ENCODE measurements at regions not wholly inside any gene's neighbourhood (a gene's known extent, or its start where the extent isn't known, plus 50 kb on each side); places are given as distances from the start of the nearest gene placed in this dataset.

DNA sequence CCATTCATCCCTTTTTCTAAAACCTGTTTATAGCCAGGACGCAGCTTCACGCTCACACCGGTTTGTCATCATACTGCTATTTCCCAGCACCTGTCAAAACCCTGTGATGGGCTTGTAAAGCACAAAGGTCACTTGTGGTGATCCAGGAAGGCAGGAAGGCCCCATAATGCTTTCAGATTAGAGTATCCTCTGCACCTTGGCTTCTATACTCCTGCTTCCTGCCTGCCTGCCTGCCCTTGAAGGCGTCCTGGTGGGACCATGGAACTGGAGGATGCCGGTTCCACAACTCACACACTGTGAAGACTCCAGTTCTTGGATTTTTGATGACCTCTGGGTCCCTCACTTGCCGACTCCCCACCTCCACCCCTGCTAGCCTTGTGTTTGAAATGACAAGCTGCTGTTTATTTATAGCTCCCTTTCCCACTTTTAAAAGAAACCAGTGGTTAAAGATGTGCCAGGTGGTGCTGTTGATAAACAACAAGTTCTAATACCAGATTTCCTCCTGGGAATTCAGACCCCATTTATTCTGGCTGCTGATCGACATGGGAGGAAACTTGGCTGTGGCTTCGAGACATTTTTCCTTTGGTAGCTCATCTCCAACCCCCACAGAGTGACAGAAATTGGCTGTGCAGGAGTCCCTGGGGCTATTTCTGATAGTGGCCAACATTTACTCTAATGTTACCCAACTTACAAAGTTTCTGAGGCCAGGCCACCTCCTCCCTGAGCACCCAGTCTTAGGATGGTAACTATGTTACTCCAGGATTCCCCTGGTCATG, 211.5 kb downstream of the KDR start:
- DNase-seq: peak; percentile 7 to 41
- intact Hi-C loops (cut with micrococcal nuclease; ENCODE audit: unreplicated experiment): no loop called here
- CTCF ChIA-PET: no interaction called here
- Mint-ChIP-seq H3K36me3 (ENCODE audit: insufficient read depth, unreplicated experiment) (no peaks in the 10 kb centered on the region), H3K27ac (ENCODE audit: unreplicated experiment) (no peak overlapping the region), H3K9me3 (ENCODE audit: unreplicated experiment) (no peaks in the 10 kb centered on the region), H3K27me3 (ENCODE audit: insufficient read depth, unreplicated experiment) (peaks cover 3% of the 10 kb centered on the region), H3K4me1 (ENCODE audit: low read depth, unreplicated experiment) (no peaks in the 10 kb centered on the region), H3K4me3 (ENCODE audit: unreplicated experiment) (no peak overlapping the region)
- TF ChIP-seq, protein P1, sequence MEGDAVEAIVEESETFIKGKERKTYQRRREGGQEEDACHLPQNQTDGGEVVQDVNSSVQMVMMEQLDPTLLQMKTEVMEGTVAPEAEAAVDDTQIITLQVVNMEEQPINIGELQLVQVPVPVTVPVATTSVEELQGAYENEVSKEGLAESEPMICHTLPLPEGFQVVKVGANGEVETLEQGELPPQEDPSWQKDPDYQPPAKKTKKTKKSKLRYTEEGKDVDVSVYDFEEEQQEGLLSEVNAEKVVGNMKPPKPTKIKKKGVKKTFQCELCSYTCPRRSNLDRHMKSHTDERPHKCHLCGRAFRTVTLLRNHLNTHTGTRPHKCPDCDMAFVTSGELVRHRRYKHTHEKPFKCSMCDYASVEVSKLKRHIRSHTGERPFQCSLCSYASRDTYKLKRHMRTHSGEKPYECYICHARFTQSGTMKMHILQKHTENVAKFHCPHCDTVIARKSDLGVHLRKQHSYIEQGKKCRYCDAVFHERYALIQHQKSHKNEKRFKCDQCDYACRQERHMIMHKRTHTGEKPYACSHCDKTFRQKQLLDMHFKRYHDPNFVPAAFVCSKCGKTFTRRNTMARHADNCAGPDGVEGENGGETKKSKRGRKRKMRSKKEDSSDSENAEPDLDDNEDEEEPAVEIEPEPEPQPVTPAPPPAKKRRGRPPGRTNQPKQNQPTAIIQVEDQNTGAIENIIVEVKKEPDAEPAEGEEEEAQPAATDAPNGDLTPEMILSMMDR (IDR thresholded peaks at IDR 0.05; ENCODE audit: insufficient read depth in 1 of 2, low read depth in 1 of 2, low read length in 1 of 2, severe bottlenecking in 1 of 2, unreplicated experiment in 1 of 2): no peak
- H3K27me3 ChIP-seq (replicated peaks; ENCODE audit: control insufficient read depth, insufficient read depth, low read length): no peaks in the 10 kb centered on the region
- POLR2A ChIA-PET: no interaction called here
- no TSS peak for BruUV-seq (replicated peaks)
- H3K9me3 ChIP-seq: no peaks in the 10 kb centered on the region
- no peaks in the 10 kb centered on the region for H3K36me3 ChIP-seq (ENCODE audit: control insufficient read depth, insufficient read depth, low read length)
- peaks cover 10% of the 10 kb centered on the region for H3K4me1 ChIP-seq
- no peak overlapping the region for H3K4me3 ChIP-seq (ENCODE audit: low read depth, low read length)

DNA sequence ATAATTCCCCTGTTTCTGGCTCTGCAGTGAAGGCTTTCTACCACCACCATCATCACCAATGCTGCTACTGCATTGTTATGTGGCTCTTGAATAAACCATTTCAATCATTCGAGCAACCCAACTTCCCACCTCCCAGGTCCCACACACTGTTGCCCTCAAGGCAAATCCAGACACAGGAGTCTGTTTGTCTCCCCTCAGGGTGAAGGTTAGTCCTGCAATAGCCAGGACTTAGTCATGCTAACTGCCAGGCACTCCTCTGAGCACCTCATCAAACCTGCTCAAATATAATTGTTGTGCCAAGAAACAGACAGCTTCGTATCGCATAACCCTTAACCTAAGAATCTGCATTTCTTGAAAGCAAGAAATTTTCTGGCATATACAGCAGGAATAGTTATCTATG, 213.2 kb downstream of the KDR start:
- POLR2A ChIA-PET: no interaction called here
- CTCF ChIA-PET: no interaction called here
- H3K36me3 ChIP-seq (ENCODE audit: control insufficient read depth, insufficient read depth, low read length): no peaks in the 10 kb centered on the region
- intact Hi-C loops (cut with micrococcal nuclease; ENCODE audit: unreplicated experiment): no loop called here
- Mint-ChIP-seq H3K27ac (ENCODE audit: unreplicated experiment) (no peak overlapping the region), H3K4me3 (ENCODE audit: unreplicated experiment) (no peak overlapping the region), H3K9me3 (ENCODE audit: unreplicated experiment) (no peaks in the 10 kb centered on the region), H3K36me3 (ENCODE audit: insufficient read depth, unreplicated experiment) (no peaks in the 10 kb centered on the region), H3K27me3 (ENCODE audit: insufficient read depth, unreplicated experiment) (peaks cover 5% of the 10 kb centered on the region), H3K4me1 (ENCODE audit: low read depth, unreplicated experiment) (no peaks in the 10 kb centered on the region)
- TF ChIP-seq, protein P1 (IDR thresholded peaks at IDR 0.05; ENCODE audit: insufficient read depth in 1 of 2, low read depth in 1 of 2, low read length in 1 of 2, severe bottlenecking in 1 of 2, unreplicated experiment in 1 of 2): no peak
- H3K27me3 ChIP-seq (replicated peaks; ENCODE audit: control insufficient read depth, insufficient read depth, low read length): no peaks in the 10 kb centered on the region
- BruUV-seq (replicated peaks): no TSS peak
- H3K9me3 ChIP-seq: no peaks in the 10 kb centered on the region
- H3K4me3 ChIP-seq (ENCODE audit: low read depth, low read length): no peak overlapping the region
- DNase-seq: no peak
- H3K4me1 ChIP-seq: peaks cover 10% of the 10 kb centered on the region

DNA sequence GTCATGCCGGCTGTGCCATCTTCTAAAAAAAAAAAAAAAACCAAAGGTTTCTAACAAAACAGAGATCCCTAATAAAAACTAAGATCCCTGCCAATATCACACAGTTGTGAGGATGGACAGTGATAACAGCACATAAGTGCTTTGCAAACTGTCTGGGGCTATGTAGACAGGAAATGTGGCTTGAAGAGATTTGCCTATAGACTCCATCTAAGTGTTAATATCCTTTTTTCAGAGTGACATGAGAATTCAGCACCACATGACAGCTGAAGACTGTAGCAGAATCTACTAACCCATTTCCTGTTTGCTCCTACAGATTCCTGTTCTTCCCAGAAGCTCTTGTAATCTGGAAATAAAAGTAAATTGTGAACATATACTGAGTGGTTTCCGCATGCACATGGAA, 215.4 kb downstream of the KDR start:
- Mint-ChIP-seq H3K4me3 (ENCODE audit: unreplicated experiment) (no peak overlapping the region), H3K4me1 (ENCODE audit: low read depth, unreplicated experiment) (no peaks in the 10 kb centered on the region), H3K9me3 (ENCODE audit: unreplicated experiment) (no peaks in the 10 kb centered on the region), H3K27me3 (ENCODE audit: insufficient read depth, unreplicated experiment) (peaks cover 5% of the 10 kb centered on the region), H3K27ac (ENCODE audit: unreplicated experiment) (no peak overlapping the region), H3K36me3 (ENCODE audit: insufficient read depth, unreplicated experiment) (no peaks in the 10 kb centered on the region)
- Histone ChIP-seq H3K27me3 (replicated peaks; ENCODE audit: control insufficient read depth, insufficient read depth, low read length) (no peaks in the 10 kb centered on the region), H3K9me3 (no peaks in the 10 kb centered on the region), H3K4me1 (peaks cover 10% of the 10 kb centered on the region), H3K4me3 (ENCODE audit: low read depth, low read length) (no peak overlapping the region), H3K36me3 (ENCODE audit: control insufficient read depth, insufficient read depth, low read length) (no peaks in the 10 kb centered on the region)
- no peak for DNase-seq
- BruUV-seq (replicated peaks): no TSS peak
- intact Hi-C loops (cut with micrococcal nuclease; ENCODE audit: unreplicated experiment): no loop called here
- TF ChIP-seq, protein P1 (IDR thresholded peaks at IDR 0.05; ENCODE audit: insufficient read depth in 1 of 2, low read depth in 1 of 2, low read length in 1 of 2, severe bottlenecking in 1 of 2, unreplicated experiment in 1 of 2): no peak
- POLR2A ChIA-PET: no interaction called here
- CTCF ChIA-PET: no interaction called here

Measured in Caco-2 (cell line).